ENCODE measurements at regions not wholly inside any gene's neighbourhood (a gene's known extent, or its start where the extent isn't known, plus 50 kb on each side); places are given as distances from the start of the nearest gene placed in this dataset.

DNA sequence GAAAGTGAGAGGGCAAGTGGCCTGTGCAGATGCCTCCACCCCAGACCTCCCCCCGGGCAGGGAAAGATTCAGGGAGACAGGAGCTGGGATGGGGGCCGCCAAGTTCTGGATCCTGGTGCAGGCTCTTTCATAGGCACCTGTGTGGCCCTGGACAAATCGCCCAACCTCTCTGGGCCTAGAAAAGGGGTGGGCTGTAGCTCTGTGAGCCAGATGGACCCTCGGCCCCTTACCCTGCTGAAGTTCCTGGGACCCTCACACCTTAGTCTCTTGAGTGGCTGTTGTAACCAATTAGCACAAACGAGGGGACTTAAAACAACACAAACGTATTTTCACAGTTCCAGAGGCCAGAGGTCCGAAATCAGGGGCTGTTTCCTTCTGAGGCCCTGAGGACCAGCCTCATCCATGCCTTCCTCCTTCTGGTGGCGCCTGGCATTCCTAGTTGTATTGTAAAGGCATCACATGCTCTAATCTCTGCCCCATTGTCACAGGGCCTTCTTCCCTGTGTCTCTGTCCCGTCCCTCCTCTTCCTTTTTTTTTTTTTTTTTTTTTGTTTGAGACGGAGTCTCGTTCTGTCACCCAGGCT is 352.6 kb downstream of the SEC14L1 start:
- Histone ChIP-seq H3K27me3 (no peaks in the 10 kb centered on the region), H3K9me3 (no peaks in the 10 kb centered on the region), H3K36me3 (peaks cover 46% of the 10 kb centered on the region), H3K27ac (no peak overlapping the region), H3K4me1 (peaks cover 0 to 31% of the 10 kb centered on the region in 2 donors), H3K4me3 (no peak overlapping the region)
- TF ChIP-seq, protein P1, sequence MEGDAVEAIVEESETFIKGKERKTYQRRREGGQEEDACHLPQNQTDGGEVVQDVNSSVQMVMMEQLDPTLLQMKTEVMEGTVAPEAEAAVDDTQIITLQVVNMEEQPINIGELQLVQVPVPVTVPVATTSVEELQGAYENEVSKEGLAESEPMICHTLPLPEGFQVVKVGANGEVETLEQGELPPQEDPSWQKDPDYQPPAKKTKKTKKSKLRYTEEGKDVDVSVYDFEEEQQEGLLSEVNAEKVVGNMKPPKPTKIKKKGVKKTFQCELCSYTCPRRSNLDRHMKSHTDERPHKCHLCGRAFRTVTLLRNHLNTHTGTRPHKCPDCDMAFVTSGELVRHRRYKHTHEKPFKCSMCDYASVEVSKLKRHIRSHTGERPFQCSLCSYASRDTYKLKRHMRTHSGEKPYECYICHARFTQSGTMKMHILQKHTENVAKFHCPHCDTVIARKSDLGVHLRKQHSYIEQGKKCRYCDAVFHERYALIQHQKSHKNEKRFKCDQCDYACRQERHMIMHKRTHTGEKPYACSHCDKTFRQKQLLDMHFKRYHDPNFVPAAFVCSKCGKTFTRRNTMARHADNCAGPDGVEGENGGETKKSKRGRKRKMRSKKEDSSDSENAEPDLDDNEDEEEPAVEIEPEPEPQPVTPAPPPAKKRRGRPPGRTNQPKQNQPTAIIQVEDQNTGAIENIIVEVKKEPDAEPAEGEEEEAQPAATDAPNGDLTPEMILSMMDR (IDR thresholded peaks at IDR 0.05): no peak
- no peak for DNase-seq (ENCODE audit: low spot score)

DNA sequence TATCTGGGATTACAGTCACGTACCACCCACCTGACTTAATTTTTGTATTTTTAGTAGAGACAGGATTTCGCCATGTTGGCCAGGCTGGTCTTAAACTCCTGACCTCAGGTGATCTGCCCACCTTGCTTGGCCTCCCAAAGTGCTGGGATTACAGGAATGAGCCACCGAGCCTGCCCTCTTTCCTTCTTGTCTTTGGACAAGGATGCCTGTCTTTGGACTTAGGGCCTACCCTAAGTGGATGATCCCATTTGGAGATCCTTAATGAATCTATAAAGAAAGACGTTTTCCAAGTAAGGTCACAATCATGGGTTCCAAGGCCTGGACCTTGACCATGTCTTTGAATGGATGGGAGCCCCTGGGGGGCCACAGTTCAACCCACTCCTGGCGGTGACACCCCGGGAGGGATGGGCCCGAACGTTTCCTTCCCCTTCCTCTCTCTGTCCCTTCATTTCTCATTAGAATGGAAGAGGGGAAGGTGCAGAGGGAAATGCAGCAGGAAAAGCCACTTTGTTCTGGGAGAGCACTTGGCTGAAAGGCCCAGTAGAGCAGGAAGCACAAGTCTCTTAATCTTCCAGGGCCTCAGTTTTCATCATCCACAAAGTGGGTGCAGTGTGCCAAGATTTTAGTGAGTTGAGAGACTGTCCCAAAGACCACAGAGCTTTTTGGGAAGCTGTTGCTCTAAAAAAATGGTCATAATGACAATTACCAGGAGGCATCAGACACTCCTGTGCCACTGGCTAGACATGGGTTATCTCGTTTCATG is 353.3 kb downstream of the SEC14L1 start:
- H3K27me3 ChIP-seq: no peaks in the 10 kb centered on the region
- peaks cover 38% of the 10 kb centered on the region for H3K36me3 ChIP-seq
- H3K9me3 ChIP-seq: no peaks in the 10 kb centered on the region
- TF ChIP-seq, protein P1 (IDR thresholded peaks at IDR 0.05): no peak
- H3K27ac ChIP-seq: peak overlapping the region in 1 of 2 donors; percentile 7
- peaks cover 0 to 31% of the 10 kb centered on the region in 2 donors for H3K4me1 ChIP-seq
- DNase-seq (ENCODE audit: low spot score): no peak
- H3K4me3 ChIP-seq: no peak overlapping the region

DNA sequence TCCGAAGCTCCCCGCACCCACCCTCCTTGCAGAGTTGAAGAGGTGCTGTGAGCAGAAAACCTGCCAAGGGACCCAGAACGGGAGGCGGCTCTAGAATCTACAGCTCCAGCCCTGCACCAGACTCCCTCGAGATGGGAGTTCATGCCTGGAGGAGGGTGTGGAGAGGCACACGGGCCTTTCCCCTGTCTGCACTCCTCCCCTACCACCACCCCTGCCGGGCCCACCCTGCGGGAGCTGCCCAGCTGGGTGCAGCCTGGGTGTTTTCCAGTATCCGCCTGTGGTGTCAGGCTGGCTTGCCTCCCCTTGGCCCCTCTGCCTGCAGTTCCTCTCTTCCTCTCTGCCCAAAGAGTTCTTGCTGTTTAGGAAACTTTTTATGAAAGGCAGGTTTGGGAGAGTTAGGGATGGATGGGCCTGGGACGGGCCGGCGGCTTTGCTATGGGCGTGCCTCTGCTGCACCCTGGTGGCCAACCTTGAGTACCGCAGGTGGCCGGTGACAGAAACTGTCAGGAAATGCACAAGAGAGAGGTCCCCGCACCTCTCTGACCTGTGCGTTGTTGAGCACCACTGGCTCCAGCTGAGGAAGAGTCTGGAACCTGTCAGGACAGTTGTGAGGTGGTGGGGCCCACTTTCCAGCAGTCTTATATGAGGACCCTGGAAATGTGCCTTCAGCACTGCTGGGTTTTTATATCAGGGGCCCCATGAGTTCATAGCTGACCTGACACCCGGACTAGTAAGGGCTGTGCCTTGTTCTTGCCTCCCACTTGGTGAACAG is 354.1 kb downstream of the SEC14L1 start:
- Histone ChIP-seq H3K36me3 (peaks cover 43% of the 10 kb centered on the region), H3K4me3 (no peak overlapping the region), H3K9me3 (no peaks in the 10 kb centered on the region), H3K27ac (peak overlapping the region in 1 of 2 donors; percentile 7), H3K4me1 (peaks cover 0 to 23% of the 10 kb centered on the region in 2 donors), H3K27me3 (no peaks in the 10 kb centered on the region)
- DNase-seq (ENCODE audit: low spot score): peak; percentile 85
- TF ChIP-seq, protein P1 (IDR thresholded peaks at IDR 0.05): peak; percentile 98 to 99

DNA sequence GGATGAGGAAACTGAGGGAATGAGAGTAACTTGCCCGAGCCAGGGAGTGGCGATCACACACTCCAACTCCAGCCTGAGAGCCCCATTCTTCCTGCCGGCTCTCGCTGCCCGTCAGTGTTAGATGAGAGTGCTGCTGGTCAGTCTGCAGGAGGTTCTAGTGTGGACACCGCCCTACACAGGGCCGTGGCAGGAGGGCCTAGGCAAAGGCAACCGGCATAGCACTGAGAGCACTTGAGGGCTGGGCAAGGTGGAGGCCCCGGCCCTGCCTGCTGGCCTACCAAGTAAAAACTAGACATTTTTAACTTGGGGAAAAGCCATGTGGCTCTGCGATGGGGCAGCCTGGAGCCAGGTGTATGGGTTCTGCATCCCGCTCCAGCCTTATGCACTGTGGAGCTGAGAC is 354.8 kb downstream of the SEC14L1 start:
- TF ChIP-seq, protein P1 (IDR thresholded peaks at IDR 0.05): no peak
- Histone ChIP-seq H3K27ac (no peak overlapping the region), H3K4me1 (peaks cover 0 to 16% of the 10 kb centered on the region in 2 donors), H3K4me3 (no peak overlapping the region), H3K27me3 (no peaks in the 10 kb centered on the region), H3K36me3 (peaks cover 40% of the 10 kb centered on the region), H3K9me3 (no peaks in the 10 kb centered on the region)
- DNase-seq (ENCODE audit: low spot score): no peak

DNA sequence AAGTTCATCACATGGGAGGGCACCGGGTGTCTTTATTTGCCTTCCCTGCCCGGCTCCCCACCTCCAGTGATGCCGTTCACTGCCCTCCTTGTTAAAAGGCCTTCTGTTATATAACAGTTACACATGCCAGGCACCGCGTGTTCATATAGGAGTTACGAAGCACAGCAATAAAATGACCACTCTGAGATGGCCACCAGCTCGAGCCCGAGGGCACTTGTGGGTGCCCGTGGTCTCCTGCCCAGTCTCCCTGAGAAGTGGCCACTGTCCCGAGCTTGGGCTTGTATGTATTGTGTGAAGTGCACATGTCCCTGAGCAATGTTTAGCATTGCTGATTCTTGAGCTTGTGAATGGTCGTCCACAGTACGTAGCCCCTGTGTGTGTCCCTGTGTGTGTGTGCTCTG is 355.6 kb downstream of the SEC14L1 start:
- TF ChIP-seq, protein P1 (IDR thresholded peaks at IDR 0.05): no peak
- H3K27ac ChIP-seq: no peak overlapping the region
- DNase-seq (ENCODE audit: low spot score): no peak
- peaks cover 35% of the 10 kb centered on the region for H3K36me3 ChIP-seq
- peaks cover 0 to 12% of the 10 kb centered on the region in 2 donors for H3K4me1 ChIP-seq
- no peaks in the 10 kb centered on the region for H3K27me3 ChIP-seq
- H3K4me3 ChIP-seq: no peak overlapping the region
- H3K9me3 ChIP-seq: no peaks in the 10 kb centered on the region

Measured in right atrium auricular region (tissue), 2 donors.